ENCODE measurements at regions not wholly inside any gene's neighbourhood (a gene's known extent, or its start where the extent isn't known, plus 50 kb on each side); places are given as distances from the start of the nearest gene placed in this dataset.

- H3K4me3 ChIP-seq (ENCODE audit: insufficient read depth, low read depth, low read length) = no peak overlapping the region
- H3K36me3 ChIP-seq (ENCODE audit: control insufficient read depth, insufficient read depth, low read length) = no peaks in the 10 kb centered on the region
- no peak overlapping the region for H3K9ac ChIP-seq (ENCODE audit: low read depth, low read length)
- DNase-seq (no peak), ATAC-seq (ENCODE audit: low read depth) (no peak)
- BruUV-seq (replicated peaks) = no TSS peak
- no peak overlapping the region for H3K56ac ChIP-seq (ENCODE audit: extremely low read depth, insufficient read depth, low read length)
- no peak overlapping the region for H3K27ac ChIP-seq (ENCODE audit: insufficient read depth, low read length)
- no peak overlapping the region for H4K8ac ChIP-seq (ENCODE audit: low read depth in 2 of 2, low read length in 2 of 2)
- no peak overlapping the region for H4K5ac ChIP-seq (ENCODE audit: low read depth, low read length)
- H3K9me3 ChIP-seq (ENCODE audit: control insufficient read depth, insufficient read depth, low read length) = no peaks in the 10 kb centered on the region; the same call in 1 of the 2 replicates
- H3K9me1 ChIP-seq (ENCODE audit: insufficient read depth, low read length) = no peaks in the 10 kb centered on the region
- no peaks in the 10 kb centered on the region for H3K4me1 ChIP-seq (ENCODE audit: control insufficient read depth, insufficient read depth, low read length)
- no peak overlapping the region for H2BK15ac ChIP-seq (ENCODE audit: low read depth, low read length)
- TF ChIP-seq CHD1 (IDR thresholded peaks at IDR 0.05; ENCODE audit: low read depth, low read length) = no peak
- TF ChIP-seq POLR2A (IDR thresholded peaks at IDR 0.05; ENCODE audit: low read depth, low read length) = no peak
- no peak for TF ChIP-seq NFE2L2 (IDR thresholded peaks at IDR 0.05; ENCODE audit: low read depth, low read length)
- TF ChIP-seq, protein P1, sequence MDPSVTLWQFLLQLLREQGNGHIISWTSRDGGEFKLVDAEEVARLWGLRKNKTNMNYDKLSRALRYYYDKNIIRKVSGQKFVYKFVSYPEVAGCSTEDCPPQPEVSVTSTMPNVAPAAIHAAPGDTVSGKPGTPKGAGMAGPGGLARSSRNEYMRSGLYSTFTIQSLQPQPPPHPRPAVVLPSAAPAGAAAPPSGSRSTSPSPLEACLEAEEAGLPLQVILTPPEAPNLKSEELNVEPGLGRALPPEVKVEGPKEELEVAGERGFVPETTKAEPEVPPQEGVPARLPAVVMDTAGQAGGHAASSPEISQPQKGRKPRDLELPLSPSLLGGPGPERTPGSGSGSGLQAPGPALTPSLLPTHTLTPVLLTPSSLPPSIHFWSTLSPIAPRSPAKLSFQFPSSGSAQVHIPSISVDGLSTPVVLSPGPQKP (IDR thresholded peaks at IDR 0.05; ENCODE audit: borderline replicate concordance, low read depth, low read length) = no peak
- TF ChIP-seq FOS (IDR thresholded peaks at IDR 0.05; ENCODE audit: low read depth, low read length) = no peak
- no peak for TF ChIP-seq MAFK (IDR thresholded peaks at IDR 0.05; ENCODE audit: low read depth, low read length)
- TF ChIP-seq MXI1 (IDR thresholded peaks at IDR 0.05; ENCODE audit: borderline replicate concordance, low read depth, low read length) = no peak
- TF ChIP-seq BHLHE40 (IDR thresholded peaks at IDR 0.05; ENCODE audit: low read depth, low read length) = no peak
- TF ChIP-seq RCOR1 (IDR thresholded peaks at IDR 0.05; ENCODE audit: insufficient replicate concordance, low read length) = no peak
- no peak for TF ChIP-seq SMC3 (IDR thresholded peaks at IDR 0.05; ENCODE audit: low read depth, low read length)
- no peak for TF ChIP-seq MAZ (IDR thresholded peaks at IDR 0.05; ENCODE audit: borderline replicate concordance, low read depth, low read length)
- no peak for TF ChIP-seq USF2 (IDR thresholded peaks at IDR 0.05; ENCODE audit: low read depth, low read length)
- no peak for TF ChIP-seq RFX5 (IDR thresholded peaks at IDR 0.05; ENCODE audit: low read depth, low read length)
- no peak for TF ChIP-seq RAD21 (IDR thresholded peaks at IDR 0.05; ENCODE audit: low read length)
- no peak for TF ChIP-seq CTCF (conservative IDR thresholded peaks at IDR 0.05; ENCODE audit: low read depth, low read length)
- no peak for TF ChIP-seq CEBPB (IDR thresholded peaks at IDR 0.05; ENCODE audit: low read depth, low read length)
- H3K23ac ChIP-seq (ENCODE audit: low read depth, low read length) = no peak overlapping the region
- H3K79me1 ChIP-seq (ENCODE audit: low read depth in 1 of 2, low read length in 2 of 2) = no peaks in the 10 kb centered on the region
- H2BK120ac ChIP-seq (ENCODE audit: low read depth, low read length) = no peak overlapping the region
- H3K4ac ChIP-seq (ENCODE audit: low read depth, low read length) = no peak overlapping the region
- in situ Hi-C loops (cut with MboI; ENCODE audit: low sequenced_read_pairs) = no loop called here
- POLR2A ChIA-PET (ENCODE audit: unreplicated experiment) = no interaction called here
- H3K14ac ChIP-seq (replicated peaks; ENCODE audit: low read depth, low read length) = no peak overlapping the region
- no peak overlapping the region for H2AFZ ChIP-seq (replicated peaks; ENCODE audit: low read length, poor library complexity)
- H2BK5ac ChIP-seq (ENCODE audit: low read depth, low read length, poor library complexity, severe bottlenecking) = no peak overlapping the region
- H3K4me2 ChIP-seq (ENCODE audit: low read depth, low read length) = no peak overlapping the region
- no peaks in the 10 kb centered on the region for H4K20me1 ChIP-seq (ENCODE audit: insufficient read depth, low read length)
- no peak overlapping the region for H2AK5ac ChIP-seq (ENCODE audit: low read depth, low read length)
- intact Hi-C loops (cut with micrococcal nuclease) = no loop called here
- H2AK9ac ChIP-seq (replicated peaks; ENCODE audit: low read depth, low read length, poor library complexity) = no peak overlapping the region
- dilution Hi-C loops (cut with HindIII; ENCODE audit: low sequenced_read_pairs, unreplicated experiment) = no loop called here
- CTCF ChIA-PET = no interaction called here
- H3K18ac ChIP-seq (ENCODE audit: low read depth, low read length) = no peak overlapping the region
- H3K27me3 ChIP-seq (ENCODE audit: control insufficient read depth, insufficient read depth, low read length) = peaks cover 9% of the 10 kb centered on the region; the same call in 1 of the 2 replicates
- H4K91ac ChIP-seq (ENCODE audit: insufficient read depth, low read depth, low read length) = no peak overlapping the region
- H2BK20ac ChIP-seq (ENCODE audit: low read depth, low read length) = no peak overlapping the region
- WGBS, 2 experiments (ENCODE audit: extremely low coverage in 2 of 2, insufficient read length in 1 of 2) = 70% methylated on average over 3 of the region's 6 CpGs; no CpG with 5 or more reads in 1 of the 2 experiments
These were observed 270.7 kb upstream of the DIO3 start for GRCh38 chr14:101290611-101291010.
